ENCODE measurements at regions not wholly inside any gene's neighbourhood (a gene's known extent, or its start where the extent isn't known, plus 50 kb on each side); places are given as distances from the start of the nearest gene placed in this dataset.

GRCh38 chr22:25357606-25358420, 138.4 kb downstream of the CRYBB2 start:
- H3K36me3 Mint-ChIP-seq = peaks cover 46 to 55% of the 10 kb centered on the region in 2 donors
- H3K27ac Mint-ChIP-seq = peak overlapping the region; percentile 25

GRCh38 chr22:25358421-25359170, 139.2 kb downstream of the CRYBB2 start:
- Mint-ChIP-seq H3K4me1 (peaks cover 6 to 14% of the 10 kb centered on the region in 2 donors), H3K4me3 (no peak overlapping the region), H3K9me3 (no peaks in the 10 kb centered on the region), H3K27me3 (no peaks in the 10 kb centered on the region), H3K36me3 (peaks cover 41 to 54% of the 10 kb centered on the region in 2 donors), H3K27ac (no peak overlapping the region)
- ATAC-seq (replicated peaks) (no peak), DNase-seq (no peak)

More at GRCh38 chr22:25357606-25358420, 138.4 kb downstream of the CRYBB2 start:
- DNase-seq (no peak), ATAC-seq (replicated peaks) (no peak)
- Mint-ChIP-seq H3K9me3 (no peaks in the 10 kb centered on the region), H3K4me1 (peaks cover 6 to 10% of the 10 kb centered on the region in 2 donors), H3K4me3 (no peak overlapping the region), H3K27me3 (no peaks in the 10 kb centered on the region)

DNA sequence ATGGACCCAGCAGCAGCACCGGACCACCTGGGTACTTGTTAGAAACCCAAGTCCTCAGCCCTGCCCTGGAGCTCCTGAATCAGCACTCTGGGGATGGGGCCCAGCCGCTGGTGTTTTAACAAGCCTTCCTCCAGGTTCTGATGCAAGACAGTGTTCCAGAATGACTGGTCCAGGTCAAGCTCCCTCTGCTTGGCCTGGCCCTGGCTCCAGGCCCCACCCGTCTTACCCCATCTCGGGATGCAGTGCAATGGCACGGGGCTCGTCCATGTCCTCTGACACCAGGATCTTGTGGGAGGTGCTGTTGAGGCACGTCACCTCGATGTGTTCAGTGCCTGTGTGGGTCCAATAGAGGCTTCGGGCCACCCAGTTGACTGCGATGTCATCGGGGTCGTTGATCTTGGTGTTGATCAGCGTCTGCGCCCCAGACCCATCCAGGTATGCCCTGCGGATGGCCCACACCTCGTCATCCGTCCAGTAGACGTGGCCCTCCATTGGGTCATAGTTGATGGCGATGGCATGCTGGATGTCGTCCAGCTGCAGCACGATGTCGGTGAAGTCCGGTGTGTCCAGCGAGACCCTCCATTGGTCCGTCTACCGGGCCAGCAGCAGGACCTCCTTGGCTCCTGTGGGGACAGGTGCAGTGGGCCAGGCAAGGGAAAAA, 140.3 kb downstream of the CRYBB2 start:
- H3K27ac Mint-ChIP-seq = no peak overlapping the region
- no peak for DNase-seq

DNA sequence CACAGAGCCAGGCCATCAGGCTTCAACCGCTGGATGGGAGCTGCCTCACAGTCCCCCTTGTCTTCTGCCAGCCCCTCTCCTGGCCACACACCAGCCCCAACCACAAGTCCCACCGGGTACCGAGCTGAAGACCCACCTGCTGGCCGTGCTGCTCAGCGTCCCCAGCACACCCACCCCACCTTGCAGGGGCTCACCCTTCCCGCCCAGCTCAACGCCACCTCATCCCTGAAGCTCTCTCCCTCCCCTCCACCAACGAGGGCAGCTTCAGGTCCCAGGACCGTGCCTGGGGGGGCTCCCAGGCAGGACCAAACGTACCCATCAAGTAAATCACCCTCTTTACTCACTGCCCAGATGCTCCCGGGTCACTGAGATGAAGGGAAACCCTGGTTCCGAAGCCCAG, 141.0 kb downstream of the CRYBB2 start:
- Mint-ChIP-seq H3K4me1 (peaks cover 9 to 23% of the 10 kb centered on the region in 2 donors), H3K36me3 (peaks cover 33 to 43% of the 10 kb centered on the region in 2 donors), H3K27ac (no peak overlapping the region), H3K27me3 (no peaks in the 10 kb centered on the region), H3K9me3 (no peaks in the 10 kb centered on the region), H3K4me3 (no peak overlapping the region)
- DNase-seq = no peak
- no peak for ATAC-seq (replicated peaks)

More for the DNA sequence above, 140.3 kb downstream of the CRYBB2 start:
- Mint-ChIP-seq H3K4me1 (peaks cover 9 to 23% of the 10 kb centered on the region in 2 donors), H3K36me3 (peaks cover 33 to 42% of the 10 kb centered on the region in 2 donors), H3K4me3 (no peak overlapping the region), H3K27me3 (no peaks in the 10 kb centered on the region), H3K9me3 (no peaks in the 10 kb centered on the region)
- ATAC-seq (replicated peaks) = no peak

DNA sequence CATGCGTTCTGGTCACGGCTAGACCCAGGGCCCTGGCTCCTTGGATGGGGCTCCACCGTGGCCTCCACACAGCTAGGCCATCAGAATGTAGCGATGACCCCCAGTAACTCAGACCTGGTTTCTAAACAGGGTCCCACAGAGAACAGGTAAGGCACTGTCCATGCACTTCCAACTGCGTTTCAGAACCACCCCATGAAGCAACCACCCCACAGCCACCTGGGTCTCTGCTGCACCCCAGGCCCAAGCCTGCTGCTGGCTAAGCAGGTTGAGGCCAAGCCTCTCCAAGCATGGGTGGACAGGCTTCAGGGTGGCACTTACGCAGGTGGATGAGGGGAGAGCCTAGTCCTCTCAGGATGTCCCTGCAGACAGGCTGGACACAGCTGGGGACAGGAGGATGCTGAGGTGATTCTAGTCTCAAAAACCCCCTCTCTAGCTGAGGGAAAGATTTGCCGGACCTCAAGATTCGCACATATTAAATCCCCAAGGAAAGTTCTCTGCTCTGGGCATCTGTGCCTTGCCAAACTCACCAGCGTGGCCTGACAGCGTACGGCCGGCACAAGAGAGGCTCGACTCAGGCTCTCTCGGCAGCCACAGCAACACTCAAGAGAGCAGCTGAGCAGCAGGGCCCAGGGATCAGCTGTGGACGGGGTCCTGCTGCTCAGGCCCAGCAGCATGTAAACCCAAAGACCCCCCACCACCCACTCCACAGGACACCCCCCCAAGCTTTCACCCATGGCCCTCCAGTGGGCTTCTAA, 141.6 kb downstream of the CRYBB2 start:
- peaks cover 30 to 41% of the 10 kb centered on the region in 2 donors for H3K36me3 Mint-ChIP-seq
- no peak overlapping the region for H3K27ac Mint-ChIP-seq
- H3K9me3 Mint-ChIP-seq = no peaks in the 10 kb centered on the region
- H3K27me3 Mint-ChIP-seq = no peaks in the 10 kb centered on the region
- ATAC-seq (replicated peaks) (no peak), DNase-seq (no peak)
- no peak overlapping the region for H3K4me3 Mint-ChIP-seq
- H3K4me1 Mint-ChIP-seq = peaks cover 9 to 23% of the 10 kb centered on the region in 2 donors

DNA sequence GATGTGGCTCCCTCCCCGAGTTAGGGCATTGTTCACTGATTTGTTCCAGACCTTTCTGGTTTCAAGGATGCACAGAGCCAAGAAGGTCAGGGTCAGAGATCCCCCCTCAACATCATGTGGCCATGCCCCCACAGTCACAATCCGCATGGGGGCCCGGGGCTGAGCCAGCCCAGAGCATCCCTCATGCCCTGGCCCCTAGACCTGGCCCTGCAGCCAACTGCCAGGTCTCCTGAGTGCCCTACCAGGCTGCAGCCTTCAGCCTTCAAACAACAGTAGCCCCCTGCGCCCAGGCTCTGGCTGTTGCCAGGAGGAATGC, 142.4 kb downstream of the CRYBB2 start:
- ATAC-seq (replicated peaks) = peak; percentile 30 to 41
- Mint-ChIP-seq H3K9me3 (no peaks in the 10 kb centered on the region), H3K27me3 (no peaks in the 10 kb centered on the region), H3K4me3 (no peak overlapping the region), H3K36me3 (peaks cover 24 to 33% of the 10 kb centered on the region in 2 donors), H3K27ac (no peak overlapping the region), H3K4me1 (peaks cover 9 to 23% of the 10 kb centered on the region in 2 donors)
- DNase-seq = no peak

GRCh38 chr22:25362215-25362882, 142.9 kb downstream of the CRYBB2 start:
- peak overlapping the region; percentile 65 for H3K27ac Mint-ChIP-seq
- no peaks in the 10 kb centered on the region for H3K27me3 Mint-ChIP-seq
- no peak overlapping the region for H3K4me3 Mint-ChIP-seq
- peak; percentile 81 to 90 for ATAC-seq (replicated peaks)
- peaks cover 21 to 32% of the 10 kb centered on the region in 2 donors for H3K36me3 Mint-ChIP-seq
- peak; percentile 36 for DNase-seq
- peaks cover 11 to 28% of the 10 kb centered on the region in 2 donors for H3K4me1 Mint-ChIP-seq
- H3K9me3 Mint-ChIP-seq = no peaks in the 10 kb centered on the region

- Mint-ChIP-seq H3K9me3 (no peaks in the 10 kb centered on the region), H3K27me3 (no peaks in the 10 kb centered on the region), H3K4me3 (no peak overlapping the region), H3K27ac (peak overlapping the region; percentile 65), H3K4me1 (peaks cover 16 to 33% of the 10 kb centered on the region in 2 donors), H3K36me3 (peaks cover 20 to 33% of the 10 kb centered on the region in 2 donors)
- ATAC-seq (replicated peaks) (peak; percentile 11 to 14), DNase-seq (no peak)
These were observed 143.4 kb downstream of the CRYBB2 start for GRCh38 chr22:25362883-25363240.

GRCh38 chr22:25363474-25363873, 144.0 kb downstream of the CRYBB2 start:
- DNase-seq = no peak
- Mint-ChIP-seq H3K36me3 (peaks cover 18 to 33% of the 10 kb centered on the region in 2 donors), H3K4me3 (no peak overlapping the region), H3K27ac (peak overlapping the region; percentile 47), H3K27me3 (no peaks in the 10 kb centered on the region), H3K9me3 (no peaks in the 10 kb centered on the region), H3K4me1 (peaks cover 20 to 39% of the 10 kb centered on the region in 2 donors)
- no peak for ATAC-seq (replicated peaks)

DNA sequence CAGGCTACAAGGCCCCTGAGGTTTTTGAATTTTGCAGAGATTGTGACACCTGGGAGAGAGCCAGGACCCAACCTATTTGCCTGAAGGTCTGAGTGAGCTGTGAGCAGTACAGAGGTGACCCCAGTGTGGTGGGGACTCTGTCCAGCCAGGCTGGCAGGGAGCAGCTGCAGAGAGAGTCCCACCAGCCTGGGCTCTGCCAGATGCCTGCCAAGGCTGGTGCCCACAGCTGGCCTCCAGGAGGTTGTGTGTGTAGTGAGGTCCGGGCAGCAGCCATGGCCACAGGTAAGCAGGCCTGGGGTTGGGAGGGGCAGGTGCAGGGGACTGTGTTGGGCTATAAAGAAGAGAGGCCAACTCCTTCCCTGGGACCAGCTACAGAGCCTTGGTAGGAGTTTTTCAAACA, 144.8 kb downstream of the CRYBB2 start:
- H3K9me3 Mint-ChIP-seq = no peaks in the 10 kb centered on the region
- H3K4me1 Mint-ChIP-seq = peaks cover 20 to 47% of the 10 kb centered on the region in 2 donors
- no peak overlapping the region for H3K4me3 Mint-ChIP-seq
- no peaks in the 10 kb centered on the region for H3K27me3 Mint-ChIP-seq
- no peak for ATAC-seq (replicated peaks)
- no peak for DNase-seq
- H3K36me3 Mint-ChIP-seq = peaks cover 14 to 34% of the 10 kb centered on the region in 2 donors
- H3K27ac Mint-ChIP-seq = peak overlapping the region; percentile 26

GRCh38 chr22:25364736-25365241, 145.3 kb downstream of the CRYBB2 start:
- DNase-seq (no peak), ATAC-seq (replicated peaks) (no peak)
- Mint-ChIP-seq H3K27me3 (no peaks in the 10 kb centered on the region), H3K4me1 (peaks cover 20 to 47% of the 10 kb centered on the region in 2 donors), H3K4me3 (no peak overlapping the region), H3K36me3 (peaks cover 14 to 34% of the 10 kb centered on the region in 2 donors), H3K27ac (peak overlapping the region; percentile 16), H3K9me3 (no peaks in the 10 kb centered on the region)

DNA sequence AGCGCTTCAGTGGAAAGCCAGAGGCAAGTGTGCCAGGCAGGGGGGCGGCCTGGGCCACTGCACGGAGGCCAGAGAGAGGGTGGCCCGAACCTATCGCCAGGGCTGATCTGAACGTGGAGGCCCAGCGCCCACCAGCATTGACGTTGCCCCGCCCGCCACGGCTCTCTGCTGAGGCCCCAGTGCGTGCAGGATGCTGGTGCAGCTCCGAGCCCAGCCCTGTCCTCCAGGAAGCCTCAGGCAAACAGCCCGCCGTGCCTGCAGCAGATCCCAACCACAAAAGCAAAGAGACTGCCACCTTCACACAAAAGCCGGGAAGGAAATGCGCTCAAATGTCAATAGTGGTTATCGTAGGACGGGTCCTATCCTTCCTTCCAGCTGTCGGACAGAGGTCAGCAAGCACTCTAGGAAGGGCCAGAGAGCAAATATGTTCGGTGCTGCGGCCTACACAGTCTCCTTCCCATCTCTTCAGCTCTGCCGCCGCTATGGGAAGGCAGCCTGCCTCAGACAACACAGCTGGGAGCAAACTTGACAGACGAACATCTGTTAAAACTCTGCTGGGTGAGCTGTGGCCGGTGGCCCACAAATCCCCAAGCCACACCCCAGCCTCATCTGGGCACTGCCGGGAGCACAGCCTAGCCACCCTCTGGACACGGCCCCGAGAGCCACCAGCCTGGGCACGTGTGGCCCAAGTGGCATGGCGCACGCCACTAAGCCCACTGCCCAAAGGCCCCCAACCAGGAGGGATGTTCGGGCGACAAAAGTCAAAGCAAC, 146.2 kb downstream of the CRYBB2 start:
- Mint-ChIP-seq H3K27ac (peak overlapping the region; percentile 16), H3K36me3 (peaks cover 18 to 38% of the 10 kb centered on the region in 2 donors), H3K4me3 (no peak overlapping the region), H3K4me1 (peaks cover 20 to 47% of the 10 kb centered on the region in 2 donors), H3K27me3 (no peaks in the 10 kb centered on the region), H3K9me3 (no peaks in the 10 kb centered on the region)
- ATAC-seq (replicated peaks) (no peak), DNase-seq (no peak)

- no peak for ATAC-seq (replicated peaks)
- Mint-ChIP-seq H3K4me3 (no peak overlapping the region), H3K4me1 (peaks cover 20 to 47% of the 10 kb centered on the region in 2 donors), H3K9me3 (no peaks in the 10 kb centered on the region), H3K27ac (no peak overlapping the region), H3K36me3 (peaks cover 18 to 46% of the 10 kb centered on the region in 2 donors), H3K27me3 (no peaks in the 10 kb centered on the region)
- DNase-seq = no peak
These were observed 147.0 kb downstream of the CRYBB2 start for GRCh38 chr22:25366408-25366807.

Data from stimulated activated naive B cell treated with anti-CD40 and anti-IgM and Interleukin-4, amounts not matched to agents 10 μg/mL and 1 μg/mL and 100 μg/mL, for 72 hours (primary cell).